GM18868 (cell line): ENCODE measurements at regions not wholly inside any gene's neighbourhood (a gene's known extent, or its start where the extent isn't known, plus 50 kb on each side); places are given as distances from the start of the nearest gene placed in this dataset.
A peak's percentile ranks its signal among the peaks of the same experiment; 100 is the strongest.

Experiments used
- ATAC-seq: cut with Tn5 transposase; IDR thresholded peaks from one replicate; pipeline ENCODE4 v1.9.1; 2021; ENCODE audit warnings: mild to moderate bottlenecking, moderate library complexity; ENCODE audit not compliant: unreplicated experiment

DNA sequence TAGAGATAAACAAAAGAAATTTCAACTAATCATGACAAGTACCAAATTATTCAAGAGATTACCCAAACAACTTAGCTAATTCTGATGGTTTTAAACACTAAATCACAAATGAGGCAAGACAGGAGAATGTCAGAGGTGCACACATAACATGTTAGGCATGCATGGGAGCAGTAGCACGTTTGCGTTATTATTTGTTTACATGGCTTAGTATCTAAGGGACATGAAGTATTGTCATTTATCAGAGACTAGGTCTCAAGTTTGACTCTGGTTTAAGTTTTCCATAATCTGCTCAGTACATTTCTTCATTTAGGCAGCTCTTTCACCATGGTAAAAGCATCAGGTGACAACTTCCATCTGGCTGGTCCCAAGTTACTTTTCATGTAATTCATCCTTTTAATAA is 244.1 kb upstream of the TNC start:
- no peak for ATAC-seq

DNA sequence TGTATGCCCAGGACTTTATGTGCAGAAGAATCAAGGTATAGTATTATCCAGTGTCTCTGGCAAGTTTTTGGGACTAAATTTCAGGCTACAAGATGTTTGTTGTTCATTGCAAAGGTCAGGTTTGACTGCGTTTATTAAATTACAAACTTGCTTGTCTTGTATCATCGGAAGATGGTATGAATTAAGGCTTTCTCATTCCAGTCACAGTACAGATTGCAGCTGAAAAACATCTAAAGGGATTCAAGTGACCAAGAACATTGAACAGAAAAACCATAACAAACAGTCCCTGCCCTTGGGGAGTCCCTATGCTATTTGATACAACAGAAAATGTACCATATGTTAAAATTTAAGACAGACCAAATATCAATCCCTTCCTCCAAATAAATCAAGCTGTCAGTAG is 244.7 kb upstream of the TNC start:
- ATAC-seq: no peak

DNA sequence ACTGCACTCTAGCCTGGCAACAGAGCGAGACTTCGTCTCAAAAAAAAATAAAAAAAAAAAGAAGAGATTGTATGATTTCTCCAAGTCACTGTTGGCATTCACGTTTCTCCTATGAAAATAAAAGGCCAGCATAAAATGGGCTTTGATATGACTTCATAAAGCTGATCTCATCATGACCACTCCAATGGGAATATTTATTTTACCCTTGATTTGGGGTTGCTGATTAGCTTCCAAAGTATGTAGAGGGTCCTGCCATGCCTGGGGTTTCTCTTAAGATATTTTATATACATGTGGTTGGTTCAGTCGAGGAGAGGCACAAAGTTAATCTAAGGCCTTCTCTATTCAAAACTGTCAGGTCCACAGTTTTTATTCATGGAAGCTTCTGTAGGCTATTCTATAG is 247.0 kb upstream of the TNC start:
- ATAC-seq: no peak

DNA sequence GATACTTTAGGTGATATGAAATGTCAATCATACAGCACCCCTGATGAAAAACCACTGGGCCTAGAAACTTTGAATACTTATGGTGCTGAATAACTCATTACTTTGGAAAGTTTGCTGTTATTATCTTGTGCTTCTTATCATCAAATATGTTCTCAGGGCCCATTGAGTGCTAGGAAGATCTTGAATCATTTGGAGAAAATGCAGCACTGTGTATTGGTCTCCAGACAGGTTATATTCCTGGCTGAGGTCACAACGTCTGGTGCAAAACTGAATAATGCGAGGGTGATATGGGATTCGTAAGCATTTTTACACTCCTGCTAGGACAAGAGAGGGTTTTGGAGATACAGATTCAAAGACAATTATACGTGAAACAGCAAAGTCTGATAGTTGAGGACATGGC is 249.4 kb upstream of the TNC start:
- ATAC-seq: no peak

DNA sequence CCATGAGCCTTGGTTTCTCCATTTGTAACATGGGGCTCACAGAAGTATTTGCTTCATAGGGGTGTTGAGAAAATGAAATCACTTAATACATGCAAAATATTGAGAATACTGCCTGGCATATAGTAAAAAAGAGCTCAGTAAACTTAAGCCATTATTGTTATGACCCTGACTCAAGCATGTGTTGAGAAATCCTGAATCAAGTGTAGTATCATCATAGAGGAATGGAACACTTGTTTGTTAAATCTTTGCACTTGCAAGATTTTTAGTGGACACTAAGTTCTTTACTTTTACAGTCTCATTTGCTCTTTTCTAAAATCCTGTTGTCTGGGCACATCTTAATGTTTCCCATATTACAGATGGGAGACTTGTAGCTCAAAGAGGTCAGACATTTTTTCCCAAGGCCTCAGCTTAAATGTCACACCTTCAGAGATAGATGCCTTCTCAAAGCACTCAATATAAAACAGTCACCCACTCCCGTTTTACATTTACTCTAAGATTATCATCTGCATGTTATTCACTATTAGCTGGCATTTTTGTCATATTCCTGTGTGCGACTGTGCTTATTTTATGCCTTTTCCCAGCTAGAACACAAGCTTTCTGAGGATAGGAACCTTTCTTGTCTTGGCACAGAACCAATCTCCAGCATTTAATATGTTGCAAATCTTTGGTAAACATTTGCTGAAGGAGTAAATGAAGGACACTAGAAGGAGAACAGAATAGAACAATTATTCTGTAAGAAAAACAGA is 250.0 kb upstream of the TNC start:
- no peak for ATAC-seq

DNA sequence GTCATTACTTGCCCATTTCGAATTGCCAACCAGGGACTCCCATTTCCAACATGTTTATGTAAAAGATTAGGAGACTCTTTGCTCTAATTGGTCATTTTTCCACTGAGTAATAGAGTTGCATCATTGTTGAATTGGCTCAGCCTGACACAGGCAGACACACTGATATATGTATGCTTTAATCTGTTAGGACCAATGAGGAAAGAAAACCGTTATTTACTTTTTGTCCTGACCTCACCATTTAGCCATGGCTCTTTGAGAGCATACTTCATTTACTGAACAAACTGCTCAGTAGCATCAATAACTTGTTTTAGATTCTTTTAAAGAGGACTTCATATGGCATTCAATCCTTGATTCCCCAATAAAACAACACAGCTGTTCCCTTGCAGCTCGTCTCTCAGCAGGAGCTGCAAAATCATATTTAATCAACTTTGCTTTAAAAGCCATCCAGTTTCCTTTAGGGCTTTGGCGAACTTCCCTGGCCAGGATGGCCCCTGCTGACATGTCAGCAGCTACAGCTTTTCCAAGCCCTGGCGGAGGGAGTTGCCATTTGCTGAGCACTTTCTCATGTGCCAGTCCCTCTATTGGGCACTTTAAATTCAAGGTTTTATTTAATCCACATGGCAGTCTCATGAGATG is 251.5 kb upstream of the TNC start:
- ATAC-seq: no peak

DNA sequence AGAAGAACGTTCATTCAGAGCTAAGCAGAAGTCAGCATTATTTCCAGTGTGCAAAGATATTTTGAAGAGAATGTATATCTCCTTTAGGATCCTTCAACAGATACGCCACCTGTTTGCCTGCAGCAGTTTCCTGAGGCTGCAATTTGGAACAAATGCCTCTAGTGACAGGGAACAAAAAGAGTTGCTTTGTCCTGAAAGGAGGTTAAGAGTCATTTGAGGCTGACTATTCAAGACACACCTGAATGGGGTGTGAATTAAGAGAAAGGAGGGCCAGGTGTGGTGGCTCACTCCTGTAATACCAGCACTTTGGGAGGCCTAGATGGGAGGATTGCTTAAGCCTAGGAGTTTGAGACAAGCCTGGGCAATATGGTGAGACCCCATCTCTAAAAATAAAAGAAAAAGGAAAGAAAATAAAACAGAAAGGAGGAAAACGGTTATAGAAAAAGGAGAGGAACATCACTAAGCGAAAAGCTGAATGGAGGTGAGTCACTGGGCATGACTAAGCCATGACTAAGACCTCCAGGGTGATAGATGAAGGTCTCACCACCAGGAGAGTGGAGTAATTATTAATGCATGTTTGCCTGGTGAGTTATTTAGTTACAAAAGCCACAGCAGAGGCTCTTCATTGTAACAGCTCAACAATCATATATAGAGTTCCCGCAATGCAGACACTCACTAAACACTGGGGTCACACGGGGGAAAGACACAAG is 255.2 kb upstream of the TNC start:
- peak; percentile 79 for ATAC-seq

DNA sequence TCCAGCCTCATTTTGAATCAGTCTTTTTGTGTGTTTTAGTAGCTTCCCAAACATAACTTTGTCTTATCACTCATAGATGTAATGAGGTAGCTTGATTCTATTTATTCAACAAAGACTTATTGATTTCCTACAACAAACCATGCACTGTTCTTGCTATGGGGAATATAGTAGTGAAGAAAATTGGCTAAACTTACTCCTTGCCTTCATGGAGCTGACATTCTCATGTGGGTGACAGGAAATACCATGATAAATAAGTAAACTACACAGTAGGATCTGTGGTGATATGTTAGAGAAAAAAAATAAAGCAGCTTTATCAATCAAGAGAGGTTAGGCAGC is 255.7 kb upstream of the TNC start:
- ATAC-seq: peak; percentile 8

DNA sequence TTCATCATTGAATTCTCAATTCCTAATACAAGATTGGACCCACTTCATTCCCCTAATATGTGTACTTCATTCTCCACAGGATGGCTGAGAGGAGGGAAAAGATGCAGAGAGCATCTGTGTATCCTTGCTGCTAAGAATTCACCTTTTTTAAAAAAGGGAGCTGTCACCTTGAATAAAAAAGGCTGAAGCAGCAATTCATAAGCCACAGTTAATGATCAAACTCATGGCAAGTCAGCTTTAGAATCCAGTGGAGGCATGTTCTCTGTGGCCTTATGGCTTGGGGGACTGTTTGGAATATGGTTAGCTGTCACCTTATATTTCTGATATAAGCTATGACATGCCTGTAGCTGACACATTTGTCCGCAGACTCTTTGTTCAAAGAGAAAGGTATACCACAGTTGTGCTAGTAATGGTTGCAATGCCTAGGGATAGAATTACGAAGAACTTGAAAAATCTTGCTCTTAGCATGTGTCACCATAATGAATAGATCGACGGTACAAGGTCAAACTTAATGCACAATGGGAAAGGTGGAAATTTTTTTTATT is 256.8 kb upstream of the TNC start:
- no peak for ATAC-seq

DNA sequence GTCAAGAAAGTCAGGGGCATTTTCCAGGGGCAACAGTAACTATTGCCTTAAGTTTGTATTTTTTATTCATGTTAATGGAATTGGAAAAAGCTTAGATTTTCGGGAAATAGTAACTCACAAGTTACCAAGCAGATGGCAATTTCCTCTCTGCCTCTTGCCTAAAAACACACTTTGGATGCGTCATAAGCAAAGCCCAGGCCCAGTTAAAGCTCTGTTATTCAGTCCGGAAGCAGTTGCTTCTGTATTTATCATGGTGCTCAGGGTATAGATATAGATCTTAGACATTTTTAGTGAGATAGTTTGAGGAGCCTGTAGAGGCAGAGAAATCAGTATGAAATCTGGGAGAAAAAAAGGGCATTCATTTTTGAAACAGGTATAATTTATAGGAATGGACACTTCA is 260.3 kb upstream of the TNC start:
- no peak for ATAC-seq

DNA sequence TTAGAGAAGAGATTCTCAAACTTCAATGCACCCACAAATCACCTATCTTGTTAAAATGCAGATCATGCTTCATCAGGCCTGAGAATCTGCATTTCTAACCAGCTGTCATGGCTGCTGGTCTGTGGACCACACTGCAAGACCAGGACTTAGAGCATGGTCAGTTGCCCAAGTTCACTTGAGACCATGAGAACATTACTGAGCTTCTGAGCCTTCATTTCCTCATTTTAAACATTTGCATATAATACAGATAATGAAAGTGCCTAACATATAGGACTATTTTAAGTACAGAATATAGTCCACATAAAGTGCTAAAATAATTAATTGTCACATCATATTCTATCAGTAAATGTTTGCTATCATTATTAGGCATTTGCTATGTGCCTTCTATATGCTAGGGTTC is 260.8 kb upstream of the TNC start:
- ATAC-seq: no peak

DNA sequence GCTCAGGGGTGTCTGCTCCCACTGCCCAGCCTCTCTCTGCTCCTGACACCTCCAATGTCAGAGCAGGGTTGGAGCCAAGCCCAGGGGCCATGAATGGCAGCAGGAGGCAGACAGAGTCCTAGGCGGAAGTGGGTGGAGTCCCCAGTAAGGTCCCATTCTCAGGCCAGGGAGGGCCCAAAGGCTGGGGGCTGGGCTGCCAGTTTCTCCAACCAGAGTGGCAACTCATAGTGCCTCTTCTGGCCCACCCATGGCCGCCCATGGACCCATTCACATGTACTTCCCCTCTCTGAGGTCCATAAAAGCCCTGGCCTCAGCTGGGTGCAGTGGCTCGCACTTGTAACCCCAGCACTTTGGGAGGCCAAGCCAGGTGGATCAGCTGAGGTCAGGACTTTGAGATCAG is 261.8 kb upstream of the TNC start:
- ATAC-seq: no peak

DNA sequence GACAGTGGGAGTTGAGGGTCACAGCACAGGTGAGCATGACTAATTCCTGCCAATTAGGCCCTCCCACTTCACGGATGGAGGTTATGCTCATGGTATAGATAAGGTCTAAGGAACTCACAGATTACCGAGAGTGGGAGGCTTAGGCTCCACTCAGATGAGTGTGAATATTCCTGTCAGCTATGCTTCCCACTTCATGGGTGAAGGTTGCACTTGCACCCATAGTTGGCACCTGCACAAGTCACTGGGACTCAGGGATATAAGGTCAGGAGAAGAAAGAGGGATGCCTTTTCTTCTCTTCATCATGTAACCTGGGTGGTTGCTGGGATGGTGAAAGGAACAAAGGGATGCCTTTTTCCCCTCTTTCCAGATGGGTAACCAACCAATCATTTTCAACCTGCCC is 264.9 kb upstream of the TNC start:
- no peak for ATAC-seq

DNA sequence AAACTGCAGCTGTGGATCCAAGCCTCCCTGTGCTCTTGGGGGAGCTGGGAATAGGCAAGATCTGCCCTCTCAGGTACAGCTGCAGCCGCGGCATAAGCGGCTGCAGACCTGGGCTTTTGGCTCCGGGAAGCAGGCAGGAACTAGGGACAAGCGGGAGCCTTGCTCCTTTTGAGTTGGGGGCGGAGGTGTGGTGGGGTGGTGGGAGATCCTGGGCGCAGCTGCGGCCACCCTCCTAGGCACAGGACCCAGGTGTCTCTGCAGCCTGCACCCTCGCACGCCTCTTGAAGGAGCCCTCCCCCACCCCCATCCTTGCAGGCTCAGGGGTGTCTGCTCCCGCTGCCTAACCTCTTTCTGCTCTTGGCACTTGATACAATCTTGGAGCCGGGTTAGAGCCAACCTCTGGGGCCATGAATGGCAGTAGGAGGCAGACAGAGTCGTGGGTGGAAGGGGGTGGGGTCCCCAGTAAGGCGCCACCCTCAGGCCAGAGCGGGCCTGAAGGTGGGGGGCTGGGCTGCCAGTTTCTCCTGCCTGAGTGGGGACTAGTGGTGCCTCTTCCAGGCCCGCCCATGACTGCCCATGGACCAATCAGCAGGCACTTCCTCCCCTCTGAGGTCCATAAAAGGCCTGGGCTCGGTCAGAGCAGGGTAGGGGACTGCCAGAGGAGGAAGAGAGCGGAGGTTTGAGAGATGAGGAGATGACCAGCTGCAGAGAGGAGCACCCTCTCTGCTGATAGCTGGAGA is 267.6 kb upstream of the TNC start:
- ATAC-seq: no peak

DNA sequence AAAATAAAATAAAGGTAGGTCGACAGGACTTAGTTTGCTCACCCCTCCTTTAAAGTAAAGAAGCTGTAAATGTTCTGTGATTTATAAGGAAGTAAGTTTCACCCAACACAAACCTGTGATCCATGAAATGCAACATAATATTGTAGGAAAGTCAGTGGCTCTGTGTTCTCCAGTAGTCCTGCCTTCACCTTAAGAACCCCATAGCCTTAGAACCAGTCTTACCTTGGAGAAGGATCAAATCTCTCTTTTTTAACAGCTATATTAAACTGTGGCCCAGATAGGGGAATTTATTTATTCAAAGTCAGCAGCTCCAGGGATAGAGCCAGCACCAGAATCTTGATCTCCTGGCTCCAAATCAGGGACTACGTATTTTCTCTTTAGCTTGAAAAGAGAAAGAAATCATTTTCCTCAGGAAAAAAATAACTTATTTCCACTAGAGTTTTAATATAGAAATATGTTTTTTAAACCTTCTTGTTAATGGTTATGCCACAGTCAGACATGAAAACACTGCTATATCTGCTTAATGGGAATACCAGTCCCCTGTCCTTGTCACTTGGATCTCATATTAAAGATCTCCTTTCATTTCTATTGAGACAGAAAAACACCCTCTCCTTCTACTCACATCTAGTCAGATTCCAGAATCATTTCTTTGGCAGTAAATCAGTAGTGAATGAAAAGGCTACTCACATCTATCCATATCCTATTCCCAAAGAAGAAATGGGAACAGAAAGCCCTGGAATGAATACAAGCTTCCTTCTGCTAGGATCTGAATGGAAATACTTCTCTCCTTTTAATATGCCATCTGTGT is 269.2 kb upstream of the TNC start:
- ATAC-seq: no peak

DNA sequence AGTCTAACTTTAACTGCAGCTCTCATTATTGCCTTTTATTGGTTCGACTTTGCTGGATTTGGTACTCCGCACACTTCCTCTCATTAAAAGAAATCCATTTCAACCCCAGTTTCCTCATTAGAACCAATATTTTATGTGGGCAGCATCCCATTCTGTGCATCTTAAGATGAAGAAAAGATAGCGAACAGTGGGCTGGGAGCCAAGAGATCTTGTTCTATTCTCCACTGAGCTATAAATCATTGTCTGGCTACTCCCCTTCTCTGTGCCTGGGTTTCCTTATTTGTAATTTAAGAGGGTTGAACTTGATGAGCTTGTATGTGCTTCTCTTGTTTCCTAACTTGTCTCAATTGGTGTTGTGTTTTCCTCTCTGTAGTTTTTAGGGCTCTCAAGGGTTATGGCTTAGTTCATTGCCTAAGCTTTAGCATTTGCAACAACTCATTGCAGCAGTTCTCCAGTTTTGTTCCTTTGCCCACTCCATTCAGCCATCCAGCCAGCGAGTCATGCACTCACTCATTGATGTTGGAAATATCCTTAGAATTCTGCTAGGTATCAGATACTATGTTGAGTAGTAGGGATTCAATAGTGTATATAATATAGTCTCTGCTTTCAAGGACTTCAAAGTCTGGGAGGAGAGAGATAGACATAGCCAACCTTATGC is 273.3 kb upstream of the TNC start:
- ATAC-seq: no peak

DNA sequence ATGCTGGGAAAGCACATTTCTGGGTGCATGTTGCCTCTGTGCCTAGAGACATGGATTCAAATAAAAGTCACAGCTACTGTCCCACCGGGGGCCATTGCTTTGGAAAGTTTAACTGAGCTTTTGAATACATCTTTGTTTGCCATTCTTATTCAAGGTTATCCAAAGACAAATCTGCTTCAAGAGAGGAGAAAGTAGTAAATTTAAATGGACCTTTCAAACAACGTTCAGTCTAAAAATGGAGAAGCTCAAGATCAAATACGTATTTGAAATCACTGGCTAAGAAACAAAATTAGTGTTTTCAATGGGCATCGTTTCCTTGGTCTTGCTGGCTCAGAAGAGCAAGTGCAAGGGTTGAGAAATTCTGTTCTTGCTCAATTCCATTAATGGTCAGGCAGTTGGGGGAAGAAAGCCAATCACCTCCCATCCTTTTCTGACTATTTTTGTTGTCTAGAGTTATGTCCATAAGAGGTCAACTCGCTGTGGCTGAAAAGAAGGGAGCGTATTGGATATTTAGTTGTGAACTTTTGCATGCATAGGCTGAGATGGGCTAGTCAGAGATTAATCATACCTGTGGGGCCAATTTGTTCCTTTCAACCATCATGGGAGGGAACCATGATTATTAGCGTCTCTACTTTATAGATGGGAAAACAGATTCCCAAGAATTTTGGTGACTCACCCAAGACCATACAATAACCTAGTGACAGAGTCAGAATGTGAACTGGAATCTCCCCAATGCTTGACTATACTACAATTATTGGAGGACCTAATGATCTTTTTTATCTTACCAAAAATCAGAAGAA is 276.2 kb upstream of the TNC start:
- no peak for ATAC-seq

DNA sequence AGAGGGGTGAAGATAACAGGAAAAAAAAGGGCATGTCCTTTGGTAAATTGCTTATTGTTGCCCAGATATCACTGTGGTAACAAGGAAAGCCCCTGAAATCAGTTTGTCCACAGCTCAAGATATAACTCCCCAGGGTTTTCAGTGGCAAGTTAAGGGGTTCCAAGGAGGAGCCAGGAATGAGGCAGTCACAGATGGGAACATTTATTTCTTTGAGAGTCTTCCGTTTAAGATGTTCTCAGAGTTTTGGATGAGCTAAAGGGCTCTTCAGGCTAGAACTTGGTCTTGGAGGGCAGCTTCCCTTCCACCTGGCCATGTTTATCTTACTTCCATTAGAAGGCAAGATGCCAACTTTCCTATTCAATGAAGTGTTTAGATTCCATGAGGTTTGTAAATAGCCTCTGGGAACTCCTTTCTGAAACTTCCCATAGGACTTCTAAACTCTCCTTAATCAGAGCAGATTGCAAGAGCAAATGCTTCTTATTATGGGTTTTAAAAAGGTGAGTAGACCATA is 277.6 kb upstream of the TNC start:
- no peak for ATAC-seq

DNA sequence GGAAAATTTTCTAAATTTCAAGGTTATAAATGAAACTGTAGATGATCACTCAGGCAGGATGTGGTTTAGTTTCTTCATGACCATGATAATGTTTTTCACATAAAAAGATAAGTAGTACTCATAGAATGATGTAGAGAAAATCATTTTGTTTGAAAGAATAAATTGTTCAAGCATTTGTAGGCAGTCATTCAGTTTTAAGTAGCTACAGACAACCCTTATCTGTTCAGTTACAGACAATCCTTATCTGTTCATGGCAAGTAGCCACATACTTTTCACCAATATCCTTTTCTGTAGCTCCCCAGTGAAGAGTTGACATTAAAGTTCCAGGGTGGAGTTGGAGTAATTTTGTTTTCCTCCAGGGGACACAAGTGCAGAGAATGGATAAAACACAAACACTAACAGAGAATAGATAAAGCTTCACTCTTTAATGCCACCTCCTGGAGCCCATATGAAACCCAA is 278.1 kb upstream of the TNC start:
- no peak for ATAC-seq
